ENCODE measurements at regions not wholly inside any gene's neighbourhood (a gene's known extent, or its start where the extent isn't known, plus 50 kb on each side); places are given as distances from the start of the nearest gene placed in this dataset.

- Histone ChIP-seq H3K27me3 (replicated peaks in 1 of 7) (no peaks in the 10 kb centered on the region), H3K9me3 (peaks cover 0 to 18% (median 7%) of the 10 kb centered on the region in 8 donors), H3K36me3 (no peaks in the 10 kb centered on the region), H3K27ac (no peak overlapping the region), H3K4me3 (no peak overlapping the region), H3K4me1 (no peaks in the 10 kb centered on the region)
- WGBS, 5 donors: 66 to 82% (median 72%) methylated on average over 4 of the region's 4 CpGs
- TF ChIP-seq POLR2A (IDR thresholded peaks at IDR 0.05) (no peak), POLR2AphosphoS5 (IDR thresholded peaks at IDR 0.05) (no peak), CTCF (IDR thresholded peaks at IDR 0.05 in 8 of 11, conservative IDR thresholded peaks at IDR 0.05 in 3 of 11) (no peak)
- DNase-seq: no peak
- intact Hi-C loops (cut with DNase I; ENCODE audit: low total_unique reads): no loop called here
Measured at GRCh38 chr12:118582863-118583262, 206.5 kb downstream of the SUDS3 start.

- intact Hi-C loops (cut with DNase I; ENCODE audit: low total_unique reads): no loop called here
- TF ChIP-seq POLR2A (IDR thresholded peaks at IDR 0.05): no peak
- no peak for TF ChIP-seq CTCF (IDR thresholded peaks at IDR 0.05 in 8 of 11, conservative IDR thresholded peaks at IDR 0.05 in 3 of 11)
- no peak for TF ChIP-seq POLR2AphosphoS5 (IDR thresholded peaks at IDR 0.05)
Measured at GRCh38 chr12:118586433-118586832, 210.1 kb downstream of the SUDS3 start.

GRCh38 chr12:118589162-118589561, 212.8 kb downstream of the SUDS3 start:
- intact Hi-C loops (cut with DNase I; ENCODE audit: low total_unique reads): no loop called here
- DNase-seq: no peak
- no peak for TF ChIP-seq CTCF (IDR thresholded peaks at IDR 0.05 in 8 of 11, conservative IDR thresholded peaks at IDR 0.05 in 3 of 11)
- TF ChIP-seq POLR2AphosphoS5 (IDR thresholded peaks at IDR 0.05): no peak
- TF ChIP-seq POLR2A (IDR thresholded peaks at IDR 0.05): no peak
- H3K4me3 ChIP-seq: no peak overlapping the region
- H3K36me3 ChIP-seq: no peaks in the 10 kb centered on the region
- H3K4me1 ChIP-seq: no peaks in the 10 kb centered on the region
- H3K9me3 ChIP-seq: peaks cover 0 to 18% (median 7%) of the 10 kb centered on the region in 8 donors
- H3K27me3 ChIP-seq (replicated peaks in 1 of 7): peaks cover 0 to 27% (median 0%) of the 10 kb centered on the region in 7 donors
- WGBS, 5 donors: 72 to 90% (median 88%) methylated on average over 1 of the region's 1 CpG
- no peak overlapping the region for H3K27ac ChIP-seq

More at GRCh38 chr12:118586433-118586832, 210.1 kb downstream of the SUDS3 start:
- 86 to 97% (median 93%) methylated on average over 1 of the region's 1 CpG for WGBS, 5 donors
- Histone ChIP-seq H3K27ac (no peak overlapping the region), H3K27me3 (replicated peaks in 1 of 7) (peaks cover 0 to 27% (median 0%) of the 10 kb centered on the region in 7 donors), H3K4me1 (no peaks in the 10 kb centered on the region), H3K4me3 (no peak overlapping the region), H3K9me3 (peaks cover 0 to 18% (median 7%) of the 10 kb centered on the region in 8 donors), H3K36me3 (no peaks in the 10 kb centered on the region)
- no peak for DNase-seq

GRCh38 chr12:118590406-118591150, 214.2 kb downstream of the SUDS3 start:
- Histone ChIP-seq H3K36me3 (no peaks in the 10 kb centered on the region), H3K9me3 (peaks cover 0 to 14% (median 7%) of the 10 kb centered on the region in 8 donors), H3K4me1 (no peaks in the 10 kb centered on the region), H3K4me3 (no peak overlapping the region), H3K27me3 (replicated peaks in 1 of 7) (peaks cover 0 to 27% (median 0%) of the 10 kb centered on the region in 7 donors), H3K27ac (no peak overlapping the region)
- intact Hi-C loops (cut with DNase I; ENCODE audit: low total_unique reads): no loop called here
- WGBS, 5 donors: 60 to 75% (median 68%) methylated on average over 7 of the region's 7 CpGs
- TF ChIP-seq CTCF (IDR thresholded peaks at IDR 0.05 in 8 of 11, conservative IDR thresholded peaks at IDR 0.05 in 3 of 11): no peak
- TF ChIP-seq POLR2A (IDR thresholded peaks at IDR 0.05): no peak
- no peak for TF ChIP-seq POLR2AphosphoS5 (IDR thresholded peaks at IDR 0.05)
- no peak for DNase-seq

All from spleen (tissue), 11 donors.